ENCODE measurements at regions not wholly inside any gene's neighbourhood (a gene's known extent, or its start where the extent isn't known, plus 50 kb on each side); places are given as distances from the start of the nearest gene placed in this dataset.

DNA sequence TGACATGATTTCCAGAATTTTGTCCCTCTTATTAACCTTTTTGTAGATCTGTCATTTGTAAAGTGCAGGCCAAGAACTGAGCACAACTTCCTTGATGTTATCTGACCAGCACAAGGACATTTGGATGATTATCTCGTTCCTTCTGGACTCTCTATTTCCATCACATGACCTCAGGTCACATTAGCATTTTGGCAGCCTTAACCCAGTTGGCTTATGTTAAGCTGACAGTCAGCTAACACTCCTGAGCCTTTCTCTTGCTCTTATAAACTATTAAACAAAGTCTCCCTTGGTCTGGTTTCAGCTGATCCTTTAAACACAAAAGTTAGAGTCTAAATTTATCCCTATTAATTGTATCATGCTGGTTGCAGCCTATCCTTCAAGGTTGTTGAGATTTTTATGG lies 167.2 kb upstream of the RBBP8 start:
- no CpG with 5 or more reads among the region's 1 CpG for WGBS, 2 donors (ENCODE audit: extremely low coverage in 2 of 2, insufficient read length in 2 of 2, insufficient replicate concordance in 1 of 2)

DNA sequence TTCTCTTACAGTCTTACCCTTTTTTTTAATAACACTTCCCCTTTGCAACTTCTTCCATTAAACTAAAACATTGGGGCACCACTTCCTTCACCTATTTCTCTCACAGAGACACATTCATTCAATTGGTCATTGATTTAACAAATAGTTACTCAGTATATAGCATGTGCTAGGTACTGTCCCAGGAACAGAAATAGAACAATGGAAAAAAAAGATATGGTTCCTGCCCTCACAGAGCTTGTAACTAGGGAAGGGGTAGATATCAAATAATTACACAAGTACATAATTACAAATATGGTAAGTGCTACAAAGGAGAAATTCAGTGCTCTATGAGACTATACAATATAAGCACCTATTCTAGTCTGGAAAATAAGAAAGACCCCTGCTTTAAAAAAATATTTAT lies 165.5 kb upstream of the RBBP8 start:
- H3K36me3 ChIP-seq (replicated peaks in 1 of 2; ENCODE audit: control insufficient read depth in 2 of 2, insufficient read depth in 2 of 2, low read length in 2 of 2), result no peaks in the 10 kb centered on the region
- no peaks in the 10 kb centered on the region for H3K9me3 ChIP-seq (replicated peaks in 1 of 2; ENCODE audit: control insufficient read depth in 2 of 2, insufficient read depth in 1 of 2, low read depth in 1 of 2, low read length in 2 of 2)
- no peak overlapping the region for H3K4me2 ChIP-seq (ENCODE audit: insufficient read depth, low read length, poor library complexity, severe bottlenecking)
- no peak overlapping the region for H2BK5ac ChIP-seq (ENCODE audit: low read length)
- no peaks in the 10 kb centered on the region for H3K79me1 ChIP-seq (ENCODE audit: low read depth, low read length)
- H3K4me3 ChIP-seq (ENCODE audit: low read length in 2 of 2), result no peak overlapping the region
- no peak overlapping the region for H3K27ac ChIP-seq (replicated peaks; ENCODE audit: low read length)
- no peak overlapping the region for H3K23ac ChIP-seq (ENCODE audit: low read depth, low read length, poor library complexity)
- H2BK15ac ChIP-seq (ENCODE audit: low read length), result no peak overlapping the region
- H3K18ac ChIP-seq (ENCODE audit: low read length), result no peak overlapping the region
- H3K4me1 ChIP-seq (ENCODE audit: control insufficient read depth in 2 of 2, insufficient read depth in 1 of 2, low read depth in 1 of 2, low read length in 2 of 2), result no peaks in the 10 kb centered on the region
- no peak overlapping the region for H2BK12ac ChIP-seq (ENCODE audit: low read length)
- H2AK5ac ChIP-seq (ENCODE audit: low read depth, low read length), result no peak overlapping the region
- H3K27me3 ChIP-seq (ENCODE audit: control insufficient read depth in 3 of 3, insufficient read depth in 3 of 3, low read depth in 1 of 3, low read length in 3 of 3), result no peaks in the 10 kb centered on the region
- no peak overlapping the region for H3K14ac ChIP-seq (ENCODE audit: low read length)
- H3K9ac ChIP-seq (ENCODE audit: low read depth, low read length, poor library complexity), result no peak overlapping the region
- H2BK120ac ChIP-seq (ENCODE audit: low read depth, low read length), result no peak overlapping the region
- no peak for DNase-seq (ENCODE audit: low spot score)
- no peak overlapping the region for H4K8ac ChIP-seq (ENCODE audit: low read depth, low read length)
- no peak overlapping the region for H4K91ac ChIP-seq (ENCODE audit: low read depth, low read length, poor library complexity)
- H2AFZ ChIP-seq (ENCODE audit: low read length), result no peak overlapping the region
- no peak overlapping the region for H3K4ac ChIP-seq (ENCODE audit: low read length)

More for the DNA sequence above, 167.2 kb upstream of the RBBP8 start:
- Histone ChIP-seq H3K36me3 (replicated peaks in 1 of 2; ENCODE audit: control insufficient read depth in 2 of 2, insufficient read depth in 2 of 2, low read length in 2 of 2) (no peaks in the 10 kb centered on the region), H4K8ac (ENCODE audit: low read depth, low read length) (no peak overlapping the region), H3K23ac (ENCODE audit: low read depth, low read length, poor library complexity) (no peak overlapping the region), H3K27me3 (ENCODE audit: control insufficient read depth in 3 of 3, insufficient read depth in 3 of 3, low read depth in 1 of 3, low read length in 3 of 3) (no peaks in the 10 kb centered on the region), H3K4me3 (ENCODE audit: low read length in 2 of 2) (no peak overlapping the region), H2BK12ac (ENCODE audit: low read length) (no peak overlapping the region), H4K91ac (ENCODE audit: low read depth, low read length, poor library complexity) (no peak overlapping the region), H3K4me1 (ENCODE audit: control insufficient read depth in 2 of 2, insufficient read depth in 1 of 2, low read depth in 1 of 2, low read length in 2 of 2) (no peaks in the 10 kb centered on the region), H3K79me1 (ENCODE audit: low read depth, low read length) (no peaks in the 10 kb centered on the region), H3K27ac (replicated peaks; ENCODE audit: low read length) (no peak overlapping the region), H3K9me3 (replicated peaks in 1 of 2; ENCODE audit: control insufficient read depth in 2 of 2, insufficient read depth in 1 of 2, low read depth in 1 of 2, low read length in 2 of 2) (no peaks in the 10 kb centered on the region), H3K4ac (ENCODE audit: low read length) (no peak overlapping the region), H2BK120ac (ENCODE audit: low read depth, low read length) (no peak overlapping the region), H3K14ac (ENCODE audit: low read length) (no peak overlapping the region), H2BK5ac (ENCODE audit: low read length) (no peak overlapping the region), H2BK15ac (ENCODE audit: low read length) (no peak overlapping the region), H2AFZ (ENCODE audit: low read length) (no peak overlapping the region), H3K9ac (ENCODE audit: low read depth, low read length, poor library complexity) (no peak overlapping the region), H3K4me2 (ENCODE audit: insufficient read depth, low read length, poor library complexity, severe bottlenecking) (no peak overlapping the region), H2AK5ac (ENCODE audit: low read depth, low read length) (no peak overlapping the region), H3K18ac (ENCODE audit: low read length) (no peak overlapping the region)
- DNase-seq (ENCODE audit: low spot score), result no peak

DNA sequence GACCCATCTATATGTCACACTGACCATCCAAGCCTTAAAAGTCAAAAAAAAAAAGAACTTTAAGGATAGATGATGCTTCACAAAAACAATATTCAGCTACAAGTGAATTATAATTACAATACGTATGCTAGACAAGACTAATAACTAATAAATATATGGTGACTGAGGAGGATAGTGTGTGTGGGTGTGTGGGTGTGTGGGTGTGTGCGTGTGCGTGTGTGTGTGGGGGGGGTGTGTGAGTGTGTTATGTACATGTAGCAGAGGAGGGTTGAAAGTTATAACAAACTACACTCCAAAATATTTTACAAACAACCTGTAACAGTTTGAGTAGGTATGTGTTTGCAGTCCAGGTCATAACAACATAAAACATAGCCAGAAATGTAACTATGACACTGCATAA lies 159.2 kb upstream of the RBBP8 start:
- Histone ChIP-seq H3K4ac (ENCODE audit: low read length) (no peak overlapping the region), H3K4me1 (ENCODE audit: control insufficient read depth in 2 of 2, insufficient read depth in 1 of 2, low read depth in 1 of 2, low read length in 2 of 2) (no peaks in the 10 kb centered on the region)

DNA sequence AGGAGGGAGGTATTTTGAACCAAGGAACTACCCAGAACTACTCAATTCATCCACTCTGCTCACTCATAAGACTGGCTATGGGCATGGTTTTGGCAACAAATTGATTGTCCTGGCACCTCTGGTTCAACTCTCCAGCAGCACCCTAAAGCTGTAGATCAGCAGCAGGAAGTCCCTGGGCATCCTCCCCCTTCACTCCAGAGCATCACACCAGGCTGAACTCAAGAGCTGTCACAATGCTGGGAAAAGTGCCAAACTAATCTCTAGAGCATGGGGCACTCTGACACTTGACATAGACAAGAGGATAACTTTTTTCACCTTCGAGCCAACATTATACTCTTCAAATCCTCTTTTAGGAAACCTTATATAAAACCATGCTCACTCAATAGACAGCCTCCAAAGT lies 154.1 kb upstream of the RBBP8 start:
- peaks cover 0 to 7% of the 10 kb centered on the region in 2 donors for H3K4me1 ChIP-seq (ENCODE audit: control insufficient read depth in 2 of 2, insufficient read depth in 1 of 2, low read depth in 1 of 2, low read length in 2 of 2)
- H3K18ac ChIP-seq (ENCODE audit: low read length), result no peak overlapping the region
- H3K9ac ChIP-seq (ENCODE audit: low read depth, low read length, poor library complexity), result no peak overlapping the region
- no peaks in the 10 kb centered on the region for H3K9me3 ChIP-seq (replicated peaks in 1 of 2; ENCODE audit: control insufficient read depth in 2 of 2, insufficient read depth in 1 of 2, low read depth in 1 of 2, low read length in 2 of 2)
- no peak overlapping the region for H4K8ac ChIP-seq (ENCODE audit: low read depth, low read length)
- no peak overlapping the region for H3K23ac ChIP-seq (ENCODE audit: low read depth, low read length, poor library complexity)
- H3K79me1 ChIP-seq (ENCODE audit: low read depth, low read length), result no peaks in the 10 kb centered on the region
- H2BK5ac ChIP-seq (ENCODE audit: low read length), result no peak overlapping the region
- no peak overlapping the region for H4K91ac ChIP-seq (ENCODE audit: low read depth, low read length, poor library complexity)
- no peaks in the 10 kb centered on the region for H3K27me3 ChIP-seq (ENCODE audit: control insufficient read depth in 3 of 3, insufficient read depth in 3 of 3, low read depth in 1 of 3, low read length in 3 of 3)
- H2BK12ac ChIP-seq (ENCODE audit: low read length), result no peak overlapping the region
- no peak overlapping the region for H2AK5ac ChIP-seq (ENCODE audit: low read depth, low read length)
- H3K14ac ChIP-seq (ENCODE audit: low read length), result no peak overlapping the region
- no peak overlapping the region for H3K4ac ChIP-seq (ENCODE audit: low read length)
- no peaks in the 10 kb centered on the region for H3K36me3 ChIP-seq (replicated peaks in 1 of 2; ENCODE audit: control insufficient read depth in 2 of 2, insufficient read depth in 2 of 2, low read length in 2 of 2)
- H2BK15ac ChIP-seq (ENCODE audit: low read length), result no peak overlapping the region
- no peak overlapping the region for H2BK120ac ChIP-seq (ENCODE audit: low read depth, low read length)
- no peak overlapping the region for H3K27ac ChIP-seq (replicated peaks; ENCODE audit: low read length)
- no peak overlapping the region for H3K4me3 ChIP-seq (ENCODE audit: low read length in 2 of 2)
- WGBS, 2 donors (ENCODE audit: extremely low coverage in 2 of 2, insufficient read length in 2 of 2, insufficient replicate concordance in 1 of 2), result no CpG with 5 or more reads among the region's 1 CpG
- H3K4me2 ChIP-seq (ENCODE audit: insufficient read depth, low read length, poor library complexity, severe bottlenecking), result no peak overlapping the region
- no peak overlapping the region for H2AFZ ChIP-seq (ENCODE audit: low read length)
- DNase-seq (ENCODE audit: low spot score), result no peak

More for the DNA sequence above, 159.2 kb upstream of the RBBP8 start:
- Histone ChIP-seq H2BK5ac (ENCODE audit: low read length) (no peak overlapping the region), H3K9ac (ENCODE audit: low read depth, low read length, poor library complexity) (no peak overlapping the region), H3K14ac (ENCODE audit: low read length) (no peak overlapping the region), H2AK5ac (ENCODE audit: low read depth, low read length) (no peak overlapping the region), H3K9me3 (replicated peaks in 1 of 2; ENCODE audit: control insufficient read depth in 2 of 2, insufficient read depth in 1 of 2, low read depth in 1 of 2, low read length in 2 of 2) (no peaks in the 10 kb centered on the region), H2BK12ac (ENCODE audit: low read length) (no peak overlapping the region), H3K79me1 (ENCODE audit: low read depth, low read length) (no peaks in the 10 kb centered on the region), H3K4me2 (ENCODE audit: insufficient read depth, low read length, poor library complexity, severe bottlenecking) (no peak overlapping the region), H2BK120ac (ENCODE audit: low read depth, low read length) (no peak overlapping the region), H3K4me3 (ENCODE audit: low read length in 2 of 2) (no peak overlapping the region), H2AFZ (ENCODE audit: low read length) (no peak overlapping the region), H3K36me3 (replicated peaks in 1 of 2; ENCODE audit: control insufficient read depth in 2 of 2, insufficient read depth in 2 of 2, low read length in 2 of 2) (no peaks in the 10 kb centered on the region), H4K91ac (ENCODE audit: low read depth, low read length, poor library complexity) (no peak overlapping the region), H4K8ac (ENCODE audit: low read depth, low read length) (no peak overlapping the region), H2BK15ac (ENCODE audit: low read length) (no peak overlapping the region), H3K27me3 (ENCODE audit: control insufficient read depth in 3 of 3, insufficient read depth in 3 of 3, low read depth in 1 of 3, low read length in 3 of 3) (no peaks in the 10 kb centered on the region), H3K23ac (ENCODE audit: low read depth, low read length, poor library complexity) (no peak overlapping the region), H3K27ac (replicated peaks; ENCODE audit: low read length) (no peak overlapping the region), H3K18ac (ENCODE audit: low read length) (no peak overlapping the region)
- 100% methylated on average over 2 of the region's 3 CpGs; no CpG with 5 or more reads in 1 of the 2 donors for WGBS, 2 donors (ENCODE audit: extremely low coverage in 2 of 2, insufficient read length in 2 of 2, insufficient replicate concordance in 1 of 2)
- no peak for DNase-seq (ENCODE audit: low spot score)

Data from neuronal stem cell (in vitro differentiated cells).